GM13977 (cell line): ENCODE measurements at regions not wholly inside any gene's neighbourhood (a gene's known extent, or its start where the extent isn't known, plus 50 kb on each side); places are given as distances from the start of the nearest gene placed in this dataset.

Experiments used
- DNase-seq: peaks from one replicate; pipeline ENCODE4 v3.0.0; 2012; ENCODE audit warnings: low spot score
- in situ Hi-C: fragments of 300-500 bp; cut with MboI; formaldehyde crosslinking; loops from one replicate; pipeline ENCODE4 v1.12.0; 2022; ENCODE audit warnings: low sequenced_read_pairs, low pct_unique_long_range_greater_than_20kb, mixed read lengths, inconsistent platforms; ENCODE audit not compliant: unreplicated experiment
- TF ChIP-seq, protein P1 (sequence below): IDR thresholded peaks from 2 replicates; pipeline ENCODE4 v1.5.1; 2012; ENCODE audit warnings: mild to moderate bottlenecking, control low read depth; ENCODE audit not compliant: insufficient read depth; ENCODE audit errors: extremely low read depth, missing control alignments

DNA sequence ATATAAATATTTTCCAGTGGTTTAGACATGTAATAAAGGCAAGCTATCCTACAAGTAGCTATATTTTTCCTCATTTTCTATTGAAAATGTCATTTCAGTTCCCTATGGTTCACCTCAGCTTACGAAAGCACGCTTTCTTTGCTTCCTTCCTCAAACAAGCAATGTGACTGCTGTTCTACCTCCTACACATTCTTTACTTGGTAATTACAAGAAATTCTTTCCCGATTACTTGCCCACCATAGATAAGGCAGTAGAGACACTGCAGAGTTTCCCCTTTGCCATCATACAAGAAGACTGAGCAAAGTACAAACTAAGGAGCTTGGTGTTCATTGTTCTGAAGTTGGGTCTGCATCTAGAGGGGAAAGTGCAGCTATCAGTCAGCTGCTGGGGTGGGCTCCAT is 249.4 kb downstream of the CRPPA start:
- no peak for DNase-seq
- in situ Hi-C loops: no loop called here
- TF ChIP-seq, protein P1, sequence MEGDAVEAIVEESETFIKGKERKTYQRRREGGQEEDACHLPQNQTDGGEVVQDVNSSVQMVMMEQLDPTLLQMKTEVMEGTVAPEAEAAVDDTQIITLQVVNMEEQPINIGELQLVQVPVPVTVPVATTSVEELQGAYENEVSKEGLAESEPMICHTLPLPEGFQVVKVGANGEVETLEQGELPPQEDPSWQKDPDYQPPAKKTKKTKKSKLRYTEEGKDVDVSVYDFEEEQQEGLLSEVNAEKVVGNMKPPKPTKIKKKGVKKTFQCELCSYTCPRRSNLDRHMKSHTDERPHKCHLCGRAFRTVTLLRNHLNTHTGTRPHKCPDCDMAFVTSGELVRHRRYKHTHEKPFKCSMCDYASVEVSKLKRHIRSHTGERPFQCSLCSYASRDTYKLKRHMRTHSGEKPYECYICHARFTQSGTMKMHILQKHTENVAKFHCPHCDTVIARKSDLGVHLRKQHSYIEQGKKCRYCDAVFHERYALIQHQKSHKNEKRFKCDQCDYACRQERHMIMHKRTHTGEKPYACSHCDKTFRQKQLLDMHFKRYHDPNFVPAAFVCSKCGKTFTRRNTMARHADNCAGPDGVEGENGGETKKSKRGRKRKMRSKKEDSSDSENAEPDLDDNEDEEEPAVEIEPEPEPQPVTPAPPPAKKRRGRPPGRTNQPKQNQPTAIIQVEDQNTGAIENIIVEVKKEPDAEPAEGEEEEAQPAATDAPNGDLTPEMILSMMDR: no peak

DNA sequence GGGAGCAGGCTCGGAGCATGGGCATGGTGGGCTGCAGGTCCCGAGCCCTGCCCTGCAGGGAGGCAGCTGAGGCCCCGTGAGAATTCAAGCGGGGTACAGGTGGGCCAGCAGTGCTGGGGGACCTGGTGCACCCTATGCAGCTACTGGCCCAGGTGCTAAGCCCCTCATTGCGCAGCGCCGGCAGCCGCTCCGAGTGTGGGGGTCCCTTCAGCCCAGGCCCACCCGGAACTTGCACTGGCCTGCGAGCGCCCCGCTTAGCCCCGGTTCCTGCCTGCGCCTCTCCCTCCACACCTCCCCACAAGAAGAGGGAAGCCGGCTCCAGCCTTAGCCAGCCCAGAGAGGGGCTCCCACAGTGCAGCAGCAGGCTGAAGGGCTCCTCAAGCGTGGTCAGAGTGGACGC is 250.7 kb downstream of the CRPPA start:
- DNase-seq: no peak
- TF ChIP-seq, protein P1: no peak
- in situ Hi-C loops: no loop called here

DNA sequence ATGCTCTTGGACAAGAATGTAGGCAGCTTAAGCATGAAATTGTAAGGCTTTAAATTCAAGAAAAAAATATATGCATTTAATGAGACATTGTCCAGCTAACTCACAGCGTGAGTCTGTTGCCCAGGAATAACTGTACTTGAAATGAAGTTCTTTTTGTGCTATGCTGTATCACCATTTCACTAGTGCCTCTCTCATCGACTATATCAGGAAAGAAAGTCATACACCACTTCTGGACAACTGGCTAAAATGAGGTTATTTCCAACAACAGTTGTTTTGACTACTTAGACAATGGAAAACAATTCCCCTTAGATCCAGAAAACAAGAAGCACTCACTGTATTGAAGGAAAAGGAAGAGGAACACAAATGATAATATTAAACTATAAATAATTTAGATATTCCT is 251.8 kb downstream of the CRPPA start:
- no peak for DNase-seq
- in situ Hi-C loops: no loop called here
- TF ChIP-seq, protein P1: no peak

DNA sequence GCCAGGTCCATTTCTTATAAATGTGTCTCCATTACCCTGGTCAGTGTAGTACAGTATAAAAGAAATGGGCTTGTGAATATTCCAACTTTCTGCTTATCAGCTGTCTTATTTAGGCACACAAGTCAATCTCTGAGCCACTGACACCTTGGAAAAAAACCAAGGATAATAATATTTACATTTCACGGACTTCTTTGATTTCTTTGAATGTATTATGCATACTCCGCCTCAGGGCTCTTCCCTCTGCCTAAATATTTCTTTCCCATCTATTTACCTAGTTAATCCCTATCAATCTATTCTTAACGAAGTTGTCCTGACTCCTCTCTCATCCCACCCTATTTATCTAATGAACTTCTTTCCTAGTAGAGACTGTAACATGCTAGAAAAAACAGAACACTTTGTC is 253.8 kb downstream of the CRPPA start:
- TF ChIP-seq, protein P1: no peak
- in situ Hi-C loops: no loop called here
- DNase-seq: no peak

DNA sequence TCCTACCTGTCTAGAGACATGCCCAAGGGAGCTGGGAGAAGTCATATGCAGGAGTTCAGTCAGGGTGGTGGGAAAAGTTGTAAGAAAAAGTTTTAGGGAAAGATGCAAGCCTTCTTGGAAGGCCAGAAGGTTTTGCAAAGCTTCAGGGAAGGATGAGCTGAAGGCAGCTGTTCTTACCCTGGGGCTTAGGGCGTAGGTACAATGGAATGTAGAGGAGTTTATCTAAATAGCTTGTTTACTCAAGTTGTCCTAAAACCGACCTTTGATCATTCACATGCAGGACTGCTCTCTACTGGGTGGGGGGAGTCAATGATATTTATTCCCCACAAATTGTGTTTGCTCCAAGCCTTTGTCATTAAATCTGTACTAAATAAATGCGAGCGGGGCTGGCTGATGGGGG is 277.0 kb downstream of the CRPPA start:
- no peak for DNase-seq
- in situ Hi-C loops: no loop called here
- TF ChIP-seq, protein P1: no peak

DNA sequence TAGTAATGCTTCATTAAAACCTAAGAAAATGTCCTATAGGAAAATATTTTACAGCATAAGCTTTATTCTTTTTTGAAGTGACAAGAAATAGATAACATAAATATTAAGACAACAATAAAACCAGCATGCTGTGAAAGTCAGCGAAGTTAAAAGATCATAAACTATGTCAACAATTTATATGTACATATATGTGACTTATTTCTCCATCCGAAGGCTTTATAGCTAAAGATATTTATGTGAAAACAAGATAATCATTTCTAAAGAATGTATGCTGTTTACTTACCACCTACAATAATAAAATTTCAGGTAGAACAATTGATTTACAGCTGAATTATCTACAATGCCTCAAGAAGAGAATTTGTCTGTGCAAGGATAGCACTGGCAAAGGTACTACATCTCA is 283.4 kb downstream of the CRPPA start:
- in situ Hi-C loops: no loop called here
- DNase-seq: no peak
- TF ChIP-seq, protein P1: no peak

DNA sequence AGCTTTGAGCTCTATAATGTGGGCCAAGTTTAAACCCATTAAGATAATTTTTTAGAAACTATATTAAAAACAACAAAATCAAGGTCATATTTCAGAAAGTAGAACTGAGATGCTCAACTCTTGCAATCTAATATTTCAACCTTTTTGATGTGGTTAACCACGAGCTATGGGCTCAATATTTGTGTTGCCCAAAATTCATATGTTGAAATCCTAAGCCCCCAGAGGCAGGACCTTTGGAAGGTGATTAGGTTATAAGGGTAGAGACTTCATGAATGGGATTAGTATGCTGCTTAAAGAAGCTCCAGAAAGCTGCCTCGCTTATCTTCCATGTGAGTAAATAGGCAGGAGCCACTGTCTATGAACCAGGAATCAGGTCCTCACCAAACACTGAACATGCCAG is 284.4 kb downstream of the CRPPA start:
- in situ Hi-C loops: no loop called here
- TF ChIP-seq, protein P1: no peak
- DNase-seq: no peak
